Smooth muscle cell (in vitro differentiated cells): ENCODE measurements at regions not wholly inside any gene's neighbourhood (a gene's known extent, or its start where the extent isn't known, plus 50 kb on each side); places are given as distances from the start of the nearest gene placed in this dataset.

ENCODE experiments used
- DNase-seq: peaks from one replicate; lab custom pipeline; 2025; ENCODE audit not compliant: unreplicated experiment; lab: John Stamatoyannopoulos, UW
- H2AFZ ChIP-seq: fragments of 200-600 bp; sonication (generic); 2 replicates; pipeline ENCODE4 v1.6.0; 2016; ENCODE audit warnings: antibody characterized with exemption, low read depth, mild to moderate bottlenecking
- H3F3A ChIP-seq: fragments of 200-600 bp; sonication (generic); 2 replicates; pipeline ENCODE4 v1.6.0; 2017; ENCODE audit warnings: antibody characterized with exemption, low read depth
- H3K27ac ChIP-seq: fragments of 200-600 bp; sonication (generic); 2 replicates; pipeline ENCODE4 v1.5.1; 2016; ENCODE audit warnings: low read depth, mild to moderate bottlenecking
- H3K27me3 ChIP-seq: fragments of 200-600 bp; sonication (generic); 2 replicates; pipeline ENCODE4 v1.6.1; 2016; ENCODE audit warnings: low read depth, mild to moderate bottlenecking
- H3K36me3 ChIP-seq: fragments of 200-600 bp; sonication (generic); 2 replicates; pipeline ENCODE4 v1.5.1; 2016; ENCODE audit warnings: low read depth
- H3K4me1 ChIP-seq: fragments of 200-600 bp; sonication (generic); 2 replicates; pipeline ENCODE4 v1.5.1; 2016; ENCODE audit warnings: low read depth
- H3K4me2 ChIP-seq: fragments of 200-600 bp; sonication (generic); 2 replicates; pipeline ENCODE4 v1.6.0; 2016; ENCODE audit warnings: mild to moderate bottlenecking
- H3K4me3 ChIP-seq: fragments of 200-600 bp; sonication (generic); 2 replicates; pipeline ENCODE4 v1.5.1; 2016; ENCODE audit warnings: mild to moderate bottlenecking
- H3K79me2 ChIP-seq: fragments of 200-600 bp; sonication (generic); 2 replicates; pipeline ENCODE4 v1.6.0; 2016; ENCODE audit warnings: low read depth, mild to moderate bottlenecking
- H3K9ac ChIP-seq: fragments of 200-600 bp; sonication (generic); 2 replicates; pipeline ENCODE4 v1.6.0; 2016; ENCODE audit warnings: low read depth
- H3K9me3 ChIP-seq: fragments of 200-600 bp; sonication (generic); replicated peaks from 2 replicates; pipeline ENCODE4 v1.5.1; 2016; ENCODE audit warnings: low read depth
- H4K20me1 ChIP-seq: fragments of 200-600 bp; sonication (generic); 2 replicates; pipeline ENCODE4 v1.6.0; 2016; ENCODE audit warnings: low read depth
- WGBS: methylation state at CpG from one replicate; pipeline ENCODE4 v1.1.7; 2016; ENCODE audit warnings: low lambda C conversion rate; 5-methylcytosine and 5-hydroxymethylcytosine counted together
- TF ChIP-seq, protein P1 (sequence below): fragments of 200-600 bp; sonication (generic); IDR thresholded peaks from 2 replicates; pipeline ENCODE4 v1.5.1; 2017; ENCODE audit warnings: borderline replicate concordance, mild to moderate bottlenecking, antibody characterized with exemption; ENCODE audit not compliant: insufficient read depth, poor library complexity, severe bottlenecking

DNA sequence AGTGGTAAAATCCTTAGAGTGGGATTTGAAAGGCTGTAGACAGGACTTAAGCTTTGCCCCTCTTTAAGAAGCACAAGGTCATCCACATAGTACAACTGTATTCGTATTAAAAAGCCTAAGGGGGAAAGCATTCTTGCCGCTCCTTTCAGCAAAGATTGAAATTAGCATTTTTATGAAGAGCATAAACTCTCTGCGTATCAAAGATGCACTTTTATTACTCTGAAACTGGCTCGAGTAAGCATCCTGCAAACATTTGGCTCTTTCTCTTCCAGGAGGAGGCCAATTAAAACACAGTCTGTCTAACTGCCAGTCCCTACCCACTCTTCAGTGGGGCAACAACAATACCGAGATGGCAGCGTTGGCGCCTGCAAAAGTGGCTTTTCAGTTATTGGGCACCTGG is 192.5 kb upstream of the TPRG1 start:
- Histone ChIP-seq H3K4me3 (no peak overlapping the region), H2AFZ (no peak overlapping the region), H4K20me1 (no peaks in the 10 kb centered on the region), H3K27me3 (no peaks in the 10 kb centered on the region), H3F3A (no peaks in the 10 kb centered on the region), H3K79me2 (no peaks in the 10 kb centered on the region), H3K4me2 (no peak overlapping the region), H3K27ac (no peak overlapping the region), H3K4me1 (no peaks in the 10 kb centered on the region), H3K9ac (no peak overlapping the region), H3K36me3 (no peaks in the 10 kb centered on the region), H3K9me3 (no peaks in the 10 kb centered on the region)
- TF ChIP-seq, protein P1, sequence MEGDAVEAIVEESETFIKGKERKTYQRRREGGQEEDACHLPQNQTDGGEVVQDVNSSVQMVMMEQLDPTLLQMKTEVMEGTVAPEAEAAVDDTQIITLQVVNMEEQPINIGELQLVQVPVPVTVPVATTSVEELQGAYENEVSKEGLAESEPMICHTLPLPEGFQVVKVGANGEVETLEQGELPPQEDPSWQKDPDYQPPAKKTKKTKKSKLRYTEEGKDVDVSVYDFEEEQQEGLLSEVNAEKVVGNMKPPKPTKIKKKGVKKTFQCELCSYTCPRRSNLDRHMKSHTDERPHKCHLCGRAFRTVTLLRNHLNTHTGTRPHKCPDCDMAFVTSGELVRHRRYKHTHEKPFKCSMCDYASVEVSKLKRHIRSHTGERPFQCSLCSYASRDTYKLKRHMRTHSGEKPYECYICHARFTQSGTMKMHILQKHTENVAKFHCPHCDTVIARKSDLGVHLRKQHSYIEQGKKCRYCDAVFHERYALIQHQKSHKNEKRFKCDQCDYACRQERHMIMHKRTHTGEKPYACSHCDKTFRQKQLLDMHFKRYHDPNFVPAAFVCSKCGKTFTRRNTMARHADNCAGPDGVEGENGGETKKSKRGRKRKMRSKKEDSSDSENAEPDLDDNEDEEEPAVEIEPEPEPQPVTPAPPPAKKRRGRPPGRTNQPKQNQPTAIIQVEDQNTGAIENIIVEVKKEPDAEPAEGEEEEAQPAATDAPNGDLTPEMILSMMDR = no peak
- WGBS = 90% methylated on average over 7 of the region's 7 CpGs
- DNase-seq = no peak

DNA sequence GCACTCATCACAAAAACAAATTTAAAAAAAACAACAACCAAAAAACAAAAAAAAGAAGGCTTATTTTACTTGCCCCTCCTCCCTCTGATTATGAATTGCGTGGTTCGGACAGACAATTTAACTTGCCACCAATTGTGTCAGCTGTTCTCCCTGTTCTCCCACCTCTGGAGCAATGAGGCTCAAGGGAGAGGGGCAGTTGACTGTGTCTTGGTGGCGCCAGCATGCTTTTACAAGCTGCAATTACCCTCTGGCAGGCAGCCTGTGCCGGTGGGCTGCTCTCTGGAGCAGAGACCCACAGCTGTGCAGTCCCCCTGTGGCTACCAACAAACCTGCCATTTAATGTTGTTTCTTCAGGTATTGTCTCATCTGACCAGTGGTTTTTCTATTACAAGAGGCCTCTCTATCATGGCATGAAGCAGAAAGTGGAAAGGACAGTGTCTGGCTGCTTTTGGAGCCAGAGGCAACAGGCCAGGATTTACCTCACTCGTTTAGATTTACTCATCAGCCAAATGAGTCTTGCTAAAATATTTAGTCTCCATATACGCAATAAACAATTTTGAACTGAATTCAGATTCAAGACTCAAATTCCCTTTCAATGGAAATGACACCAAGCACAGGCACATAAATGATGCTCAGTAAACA is 192.0 kb upstream of the TPRG1 start:
- WGBS = 75% methylated on average over 6 of the region's 6 CpGs
- Histone ChIP-seq H3K4me2 (no peak overlapping the region), H3K79me2 (no peaks in the 10 kb centered on the region), H3K9ac (no peak overlapping the region), H3K9me3 (no peaks in the 10 kb centered on the region), H3K36me3 (no peaks in the 10 kb centered on the region), H4K20me1 (no peaks in the 10 kb centered on the region), H3K4me1 (no peaks in the 10 kb centered on the region), H3F3A (no peaks in the 10 kb centered on the region), H3K4me3 (no peak overlapping the region), H2AFZ (no peak overlapping the region), H3K27ac (no peak overlapping the region), H3K27me3 (no peaks in the 10 kb centered on the region)
- TF ChIP-seq, protein P1 = no peak
- DNase-seq = no peak

DNA sequence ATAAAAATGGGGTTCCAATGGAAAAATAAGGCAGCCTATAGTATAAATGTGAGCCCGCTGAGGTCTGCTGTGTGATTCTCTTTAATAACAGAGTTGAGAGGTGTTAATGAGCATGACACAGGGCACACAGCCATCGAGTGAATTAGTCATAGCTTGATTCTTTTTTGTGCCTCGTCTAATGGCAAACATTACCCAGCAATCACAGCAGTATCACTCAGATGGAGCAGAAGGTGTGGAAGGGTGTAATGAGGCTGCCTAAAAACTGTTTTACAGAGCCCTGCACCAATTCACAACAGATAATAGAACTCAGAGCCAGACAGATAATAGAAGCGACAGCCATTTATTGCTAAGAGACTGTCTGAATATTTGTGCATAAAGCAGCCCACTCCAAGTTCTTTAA is 178.6 kb upstream of the TPRG1 start:
- Histone ChIP-seq H3K9ac (no peak overlapping the region), H3K79me2 (no peaks in the 10 kb centered on the region), H3K27me3 (no peaks in the 10 kb centered on the region), H3K27ac (no peak overlapping the region), H3K4me1 (no peaks in the 10 kb centered on the region), H3F3A (no peaks in the 10 kb centered on the region), H4K20me1 (no peaks in the 10 kb centered on the region), H3K4me3 (no peak overlapping the region), H3K36me3 (no peaks in the 10 kb centered on the region), H3K4me2 (no peak overlapping the region), H3K9me3 (no peaks in the 10 kb centered on the region), H2AFZ (no peak overlapping the region)
- no peak for DNase-seq
- TF ChIP-seq, protein P1 = no peak
- 53% methylated on average over 4 of the region's 4 CpGs for WGBS

DNA sequence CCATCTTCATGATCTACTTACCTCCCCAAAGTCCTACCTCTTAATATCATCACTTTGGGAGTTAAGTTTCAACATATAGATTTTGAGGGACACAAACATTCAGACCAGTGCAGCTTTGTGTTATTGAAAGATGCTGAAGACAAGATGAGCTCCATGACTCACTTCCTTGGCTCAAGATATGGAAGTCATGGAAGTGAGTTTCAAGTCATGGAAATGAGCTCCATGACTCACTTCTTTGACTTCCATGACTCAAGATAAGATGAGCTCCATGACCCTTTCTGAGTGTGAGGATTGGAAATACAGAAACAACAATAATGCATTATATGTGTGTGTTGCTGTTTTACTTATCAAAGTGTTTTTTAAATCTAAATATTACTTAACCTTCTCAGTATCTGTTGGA is 170.2 kb upstream of the TPRG1 start:
- no peaks in the 10 kb centered on the region for H3K9me3 ChIP-seq
- DNase-seq = no peak
- peak overlapping the region; percentile 40 for H3K27ac ChIP-seq
- no peaks in the 10 kb centered on the region for H3K4me1 ChIP-seq
- TF ChIP-seq, protein P1 = no peak
- H2AFZ ChIP-seq = no peak overlapping the region
- no peaks in the 10 kb centered on the region for H4K20me1 ChIP-seq
- no peaks in the 10 kb centered on the region for H3K79me2 ChIP-seq
- no peaks in the 10 kb centered on the region for H3K36me3 ChIP-seq
- H3K4me3 ChIP-seq = no peak overlapping the region
- H3K9ac ChIP-seq = no peak overlapping the region
- H3K4me2 ChIP-seq = peak overlapping the region; percentile 26
- no peaks in the 10 kb centered on the region for H3F3A ChIP-seq
- no peaks in the 10 kb centered on the region for H3K27me3 ChIP-seq
